ENCODE measurements at regions not wholly inside any gene's neighbourhood (a gene's known extent, or its start where the extent isn't known, plus 50 kb on each side); places are given as distances from the start of the nearest gene placed in this dataset.

DNA sequence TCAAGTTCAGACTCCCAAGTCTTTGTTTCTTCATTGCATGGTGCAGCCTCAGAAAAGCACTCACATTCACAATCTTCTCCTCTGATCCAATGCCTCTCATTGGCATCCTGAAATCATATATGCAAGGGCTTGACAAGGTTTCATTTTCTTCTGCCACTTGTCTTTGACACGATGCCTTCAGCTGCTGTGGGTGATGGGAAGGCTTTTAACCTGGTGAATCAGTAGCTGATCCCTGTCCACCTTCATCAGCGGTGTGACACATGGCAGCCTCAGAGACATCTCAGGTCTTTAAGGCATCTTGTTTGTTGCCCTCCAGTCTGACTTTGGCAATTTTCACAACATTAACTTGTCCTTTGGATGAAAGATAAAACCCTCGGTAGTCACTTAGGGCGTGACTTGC lies 147.2 kb downstream of the PRELID2 start:
- TF ChIP-seq, protein P1, sequence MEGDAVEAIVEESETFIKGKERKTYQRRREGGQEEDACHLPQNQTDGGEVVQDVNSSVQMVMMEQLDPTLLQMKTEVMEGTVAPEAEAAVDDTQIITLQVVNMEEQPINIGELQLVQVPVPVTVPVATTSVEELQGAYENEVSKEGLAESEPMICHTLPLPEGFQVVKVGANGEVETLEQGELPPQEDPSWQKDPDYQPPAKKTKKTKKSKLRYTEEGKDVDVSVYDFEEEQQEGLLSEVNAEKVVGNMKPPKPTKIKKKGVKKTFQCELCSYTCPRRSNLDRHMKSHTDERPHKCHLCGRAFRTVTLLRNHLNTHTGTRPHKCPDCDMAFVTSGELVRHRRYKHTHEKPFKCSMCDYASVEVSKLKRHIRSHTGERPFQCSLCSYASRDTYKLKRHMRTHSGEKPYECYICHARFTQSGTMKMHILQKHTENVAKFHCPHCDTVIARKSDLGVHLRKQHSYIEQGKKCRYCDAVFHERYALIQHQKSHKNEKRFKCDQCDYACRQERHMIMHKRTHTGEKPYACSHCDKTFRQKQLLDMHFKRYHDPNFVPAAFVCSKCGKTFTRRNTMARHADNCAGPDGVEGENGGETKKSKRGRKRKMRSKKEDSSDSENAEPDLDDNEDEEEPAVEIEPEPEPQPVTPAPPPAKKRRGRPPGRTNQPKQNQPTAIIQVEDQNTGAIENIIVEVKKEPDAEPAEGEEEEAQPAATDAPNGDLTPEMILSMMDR (conservative IDR thresholded peaks at IDR 0.05; ENCODE audit: low read depth, low read length), result no peak
- no peak overlapping the region for H3K4me3 ChIP-seq (ENCODE audit: low read depth, low read length)
- no peak for DNase-seq (ENCODE audit: low read depth)

DNA sequence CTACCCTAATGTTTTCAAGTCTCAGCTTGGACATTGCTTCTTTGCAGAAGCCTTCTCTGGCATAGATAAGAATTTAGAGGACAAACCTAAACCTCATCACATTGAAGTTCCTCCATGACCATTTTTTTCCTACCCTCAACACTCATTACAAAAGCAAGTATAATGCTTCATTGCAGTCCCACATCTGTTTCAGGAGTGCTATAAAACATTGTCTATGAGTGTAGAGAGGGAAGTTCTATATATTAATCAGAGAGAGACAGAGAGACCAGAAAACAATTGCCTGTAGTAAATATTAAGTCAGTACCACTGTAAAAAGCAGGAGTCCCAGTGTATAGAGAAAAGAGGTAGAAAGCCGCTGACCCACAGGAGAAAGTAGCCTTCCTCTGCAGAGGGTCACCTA lies 149.7 kb downstream of the PRELID2 start:
- TF ChIP-seq, protein P1 (conservative IDR thresholded peaks at IDR 0.05; ENCODE audit: low read depth, low read length), result no peak
- DNase-seq (ENCODE audit: low read depth), result no peak
- no peak overlapping the region for H3K4me3 ChIP-seq (ENCODE audit: low read depth, low read length)

DNA sequence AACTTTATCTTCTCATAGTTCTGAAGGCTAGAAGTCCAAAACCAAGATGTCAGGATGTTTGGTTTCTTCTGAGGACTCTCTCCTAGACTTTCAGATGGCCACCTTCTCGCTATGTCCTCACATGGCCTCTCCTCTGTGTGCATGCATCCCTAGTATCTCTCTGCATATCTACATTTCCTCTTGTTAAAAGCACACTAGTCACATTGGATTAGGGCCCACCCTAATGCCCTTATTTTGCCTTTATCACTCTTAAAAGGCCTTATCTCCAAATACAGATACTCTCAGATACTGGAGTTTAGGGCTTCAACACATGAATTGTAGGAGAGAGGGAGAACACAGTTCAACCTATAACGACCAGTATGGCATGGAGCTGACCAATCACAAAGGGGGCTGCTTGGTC lies 151.7 kb downstream of the PRELID2 start:
- TF ChIP-seq, protein P1 (conservative IDR thresholded peaks at IDR 0.05; ENCODE audit: low read depth, low read length), result no peak

DNA sequence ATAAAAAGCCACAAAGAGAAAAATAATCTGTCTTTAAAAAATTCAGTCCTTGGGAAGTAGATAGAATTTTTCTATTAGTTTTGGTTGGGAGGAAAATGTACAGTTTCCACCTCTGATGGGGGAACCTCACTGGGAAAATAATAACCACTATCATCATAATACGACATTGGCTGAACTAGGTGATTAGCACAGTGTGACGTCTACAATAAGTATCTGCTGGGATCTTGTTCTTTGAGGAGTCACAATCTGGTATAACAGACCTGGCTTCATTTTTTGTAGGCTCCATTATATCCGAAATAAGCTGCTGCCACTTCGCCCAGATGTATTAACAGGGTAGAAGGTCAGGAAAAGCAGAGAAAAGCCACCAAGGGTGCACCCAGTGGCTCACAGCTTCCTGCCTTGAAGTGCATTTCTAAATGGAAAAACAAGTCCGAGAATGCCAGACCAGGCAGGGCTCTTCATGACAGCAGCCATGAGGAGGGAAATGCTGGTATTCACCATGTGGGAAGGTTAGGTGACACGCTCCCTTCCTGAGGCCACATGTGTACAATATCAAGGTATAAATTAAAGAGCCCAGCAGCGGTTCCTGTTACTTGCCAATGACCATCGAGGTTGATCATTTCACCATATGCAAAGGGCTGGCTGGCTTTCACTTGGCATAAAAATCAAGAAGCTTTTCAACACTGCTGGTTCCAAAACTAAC lies 152.8 kb downstream of the PRELID2 start:
- no peak overlapping the region for H3K4me3 ChIP-seq (ENCODE audit: low read depth, low read length)
- TF ChIP-seq, protein P1 (conservative IDR thresholded peaks at IDR 0.05; ENCODE audit: low read depth, low read length), result no peak
- DNase-seq (ENCODE audit: low read depth), result no peak

More for the DNA sequence above, 151.7 kb downstream of the PRELID2 start:
- no peak overlapping the region for H3K4me3 ChIP-seq (ENCODE audit: low read depth, low read length)
- no peak for DNase-seq (ENCODE audit: low read depth)

DNA sequence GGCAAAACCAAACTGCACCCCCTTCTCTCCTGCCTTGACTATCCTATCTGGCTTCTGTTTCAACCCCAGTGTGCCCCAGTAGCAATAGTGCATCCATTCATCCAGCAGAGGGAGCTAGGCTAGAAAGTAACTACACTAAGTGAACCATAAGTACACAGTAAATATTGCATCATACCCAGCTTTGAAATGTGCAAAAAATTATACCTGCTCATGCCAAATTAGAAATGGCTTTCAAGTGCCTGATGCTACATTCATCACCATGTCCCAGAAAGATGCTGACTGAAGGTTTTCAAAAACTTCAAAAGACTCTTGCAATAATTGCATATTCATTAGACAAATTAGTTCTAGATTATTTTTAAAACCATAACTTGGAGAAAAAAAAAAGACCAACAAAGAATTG lies 153.5 kb downstream of the PRELID2 start:
- TF ChIP-seq, protein P1 (conservative IDR thresholded peaks at IDR 0.05; ENCODE audit: low read depth, low read length), result peak; percentile 99
- DNase-seq (ENCODE audit: low read depth), result peak; percentile 27
- H3K4me3 ChIP-seq (ENCODE audit: low read depth, low read length), result no peak overlapping the region

DNA sequence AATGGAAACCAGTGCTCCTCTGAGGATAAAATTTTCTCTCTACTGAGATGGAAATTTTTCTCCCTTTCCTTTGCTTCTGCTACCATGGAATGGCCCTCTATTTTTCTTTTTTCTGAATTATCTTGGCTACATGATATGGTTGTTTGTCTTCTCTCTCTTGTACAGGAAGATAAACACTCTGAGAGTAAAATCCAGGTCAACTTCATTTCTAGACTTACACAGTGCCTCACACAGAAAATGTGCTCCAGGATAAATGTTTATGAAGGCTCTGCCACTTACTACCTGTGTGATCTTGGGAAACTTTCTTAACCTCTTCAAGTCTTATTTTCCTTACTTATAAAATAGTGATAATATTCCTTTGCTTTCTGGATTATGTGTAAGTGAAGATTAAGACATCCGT lies 153.9 kb downstream of the PRELID2 start:
- no peak overlapping the region for H3K4me3 ChIP-seq (ENCODE audit: low read depth, low read length)
- DNase-seq (ENCODE audit: low read depth), result no peak
- TF ChIP-seq, protein P1 (conservative IDR thresholded peaks at IDR 0.05; ENCODE audit: low read depth, low read length), result no peak

DNA sequence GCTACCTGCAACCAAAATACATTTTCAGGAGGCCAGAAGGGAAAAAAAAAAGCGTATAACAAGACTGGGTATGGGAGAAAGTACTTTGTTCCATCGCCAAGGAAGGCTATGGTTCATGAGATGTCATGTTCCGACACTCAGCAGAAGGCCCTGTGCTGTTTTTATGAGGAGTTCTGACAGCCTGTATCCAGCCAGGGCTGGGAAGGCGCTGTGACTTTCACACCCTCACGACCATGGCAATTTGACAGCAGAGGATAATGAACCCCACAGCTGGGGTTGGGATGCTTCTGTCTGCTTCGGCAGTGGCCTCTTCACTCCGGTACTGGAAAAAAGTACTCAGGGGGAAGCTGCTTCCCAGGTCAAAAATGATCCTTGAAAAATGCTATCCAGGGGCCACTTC lies 154.4 kb downstream of the PRELID2 start:
- no peak for DNase-seq (ENCODE audit: low read depth)
- H3K4me3 ChIP-seq (ENCODE audit: low read depth, low read length), result no peak overlapping the region
- TF ChIP-seq, protein P1 (conservative IDR thresholded peaks at IDR 0.05; ENCODE audit: low read depth, low read length), result no peak
